Trophoblast cell (in vitro differentiated cells and primary cell): ENCODE measurements at regions not wholly inside any gene's neighbourhood (a gene's known extent, or its start where the extent isn't known, plus 50 kb on each side); places are given as distances from the start of the nearest gene placed in this dataset.

Experiments used
- DNase-seq, 2 donors: peaks; one replicate each; pipeline ENCODE4 v3.0.0-alpha.2; 2016
- H2AFZ ChIP-seq: 2 replicates; pipeline ENCODE4 v1.6.1; 2013; ENCODE audit warnings: low read length, moderate library complexity, mild to moderate bottlenecking; ENCODE audit not compliant: insufficient read depth, poor library complexity
- H2AK5ac ChIP-seq: 2 replicates; pipeline ENCODE4 v1.6.1; 2013; ENCODE audit warnings: mild to moderate bottlenecking, low read length
- H2BK120ac ChIP-seq: 2 replicates; pipeline ENCODE4 v1.6.1; 2013; ENCODE audit warnings: low read length, mild to moderate bottlenecking, moderate library complexity; ENCODE audit not compliant: insufficient read depth, poor library complexity
- H2BK12ac ChIP-seq: 2 replicates; pipeline ENCODE4 v1.6.1; 2013; ENCODE audit warnings: mild to moderate bottlenecking, low read length, moderate library complexity
- H2BK5ac ChIP-seq: 2 replicates; pipeline ENCODE4 v1.6.1; 2013; ENCODE audit warnings: low read length, low read depth, moderate library complexity, mild to moderate bottlenecking; ENCODE audit not compliant: poor library complexity
- H3K14ac ChIP-seq: 2 replicates; pipeline ENCODE4 v1.6.1; 2013; ENCODE audit warnings: mild to moderate bottlenecking, low read length
- H3K18ac ChIP-seq: 2 replicates; pipeline ENCODE4 v1.6.1; 2013; ENCODE audit warnings: mild to moderate bottlenecking, low read length
- H3K23ac ChIP-seq: 2 replicates; pipeline ENCODE4 v1.6.1; 2013; ENCODE audit warnings: low read length
- H3K27ac ChIP-seq: 2 replicates; pipeline ENCODE4 v1.5.1; 2013; ENCODE audit warnings: low read depth, mild to moderate bottlenecking, inconsistent platforms, low read length, moderate library complexity
- H3K27me3 ChIP-seq: 2 replicates; pipeline ENCODE4 v1.6.1; 2013; ENCODE audit warnings: inconsistent platforms, mild to moderate bottlenecking, low read length, moderate library complexity; ENCODE audit not compliant: insufficient read depth
- H3K36me3 ChIP-seq, 2 experiments: 1 replicate in 1 of 2; 2 replicates in 1 of 2; pipeline ENCODE4 v1.6.1; 2013; ENCODE audit warnings: low read length in 2 of 2, mild to moderate bottlenecking in 2 of 2, moderate library complexity in 1 of 2; ENCODE audit not compliant: insufficient read depth in 2 of 2, control insufficient read depth in 1 of 2
- H3K4ac ChIP-seq: 2 replicates; pipeline ENCODE4 v1.6.1; 2013; ENCODE audit warnings: low read depth, mild to moderate bottlenecking, low read length, moderate library complexity
- H3K4me1 ChIP-seq, 2 experiments: 1 replicate in 1 of 2; 2 replicates in 1 of 2; pipeline ENCODE4 v1.6.1; 2013; ENCODE audit warnings: low read length in 2 of 2, mild to moderate bottlenecking in 2 of 2, moderate library complexity in 1 of 2; ENCODE audit not compliant: insufficient read depth in 2 of 2, control insufficient read depth in 1 of 2
- H3K4me2 ChIP-seq: 2 replicates; pipeline ENCODE4 v1.6.1; 2013; ENCODE audit warnings: inconsistent platforms, mild to moderate bottlenecking, low read length, moderate library complexity
- H3K4me3 ChIP-seq: 2 replicates; pipeline ENCODE4 v1.5.1; 2013; ENCODE audit warnings: mild to moderate bottlenecking, low read depth, low read length, inconsistent platforms
- H3K79me1 ChIP-seq: one replicate; pipeline ENCODE4 v1.6.1; 2013; ENCODE audit warnings: low read length
- H3K79me2 ChIP-seq: 2 replicates; pipeline ENCODE4 v1.6.1; 2013; ENCODE audit warnings: low read length, mild to moderate bottlenecking; ENCODE audit not compliant: control insufficient read depth, insufficient read depth, poor library complexity
- H3K9ac ChIP-seq: 2 replicates; pipeline ENCODE4 v1.6.1; 2013; ENCODE audit warnings: mild to moderate bottlenecking, low read length
- H3K9me3 ChIP-seq: 2 replicates; pipeline ENCODE4 v1.6.1; 2013; ENCODE audit warnings: low read depth, mild to moderate bottlenecking, control low read depth, inconsistent platforms, low read length; ENCODE audit not compliant: insufficient read depth
- H4K12ac ChIP-seq: 2 replicates; pipeline ENCODE4 v1.6.1; 2013; ENCODE audit warnings: low read depth, mild to moderate bottlenecking, low read length, moderate library complexity
- H4K8ac ChIP-seq: 2 replicates; pipeline ENCODE4 v1.6.1; 2013; ENCODE audit warnings: low read depth, mild to moderate bottlenecking, low read length, moderate library complexity
- H4K91ac ChIP-seq: one replicate; pipeline ENCODE4 v1.6.1; 2013; ENCODE audit warnings: low read depth, mild to moderate bottlenecking, low read length, moderate library complexity
- WGBS: extraction: QIAGEN DNeasy Blood & Tissue Kit; methylation state at CpG from one replicate; pipeline ENCODE4 v1.1.7; 2013; ENCODE audit warnings: missing lambda C conversion rate; ENCODE audit not compliant: insufficient read length, insufficient coverage; ENCODE audit errors: extremely low coverage; 5-methylcytosine and 5-hydroxymethylcytosine counted together

GRCh38 chr1:10891091-10891490 is 94.6 kb upstream of the CASZ1 start:
- no peak overlapping the region for H4K12ac ChIP-seq
- no peak overlapping the region for H3K14ac ChIP-seq
- no peak overlapping the region for H3K27ac ChIP-seq
- no peak overlapping the region for H2AK5ac ChIP-seq
- H2BK120ac ChIP-seq = no peak overlapping the region
- H4K91ac ChIP-seq = no peak overlapping the region
- H3K4me1 ChIP-seq = peaks cover 2 to 3% of the 10 kb centered on the region in 2 experiments
- no peak overlapping the region for H3K23ac ChIP-seq
- H4K8ac ChIP-seq = no peak overlapping the region
- no peak overlapping the region for H3K18ac ChIP-seq
- H3K4me2 ChIP-seq = no peak overlapping the region
- no peak overlapping the region for H2BK12ac ChIP-seq
- H3K4ac ChIP-seq = no peak overlapping the region
- no peaks in the 10 kb centered on the region for H3K36me3 ChIP-seq
- H2AFZ ChIP-seq = no peak overlapping the region
- H2BK5ac ChIP-seq = no peak overlapping the region
- H3K27me3 ChIP-seq = peaks cover 13% of the 10 kb centered on the region
- WGBS = no CpG with 5 or more reads among the region's 4 CpGs
- no peaks in the 10 kb centered on the region for H3K79me1 ChIP-seq
- H3K79me2 ChIP-seq = no peaks in the 10 kb centered on the region
- DNase-seq = peak; percentile 82
- H3K4me3 ChIP-seq = no peak overlapping the region
- H3K9me3 ChIP-seq = no peaks in the 10 kb centered on the region
- no peak overlapping the region for H3K9ac ChIP-seq

DNA sequence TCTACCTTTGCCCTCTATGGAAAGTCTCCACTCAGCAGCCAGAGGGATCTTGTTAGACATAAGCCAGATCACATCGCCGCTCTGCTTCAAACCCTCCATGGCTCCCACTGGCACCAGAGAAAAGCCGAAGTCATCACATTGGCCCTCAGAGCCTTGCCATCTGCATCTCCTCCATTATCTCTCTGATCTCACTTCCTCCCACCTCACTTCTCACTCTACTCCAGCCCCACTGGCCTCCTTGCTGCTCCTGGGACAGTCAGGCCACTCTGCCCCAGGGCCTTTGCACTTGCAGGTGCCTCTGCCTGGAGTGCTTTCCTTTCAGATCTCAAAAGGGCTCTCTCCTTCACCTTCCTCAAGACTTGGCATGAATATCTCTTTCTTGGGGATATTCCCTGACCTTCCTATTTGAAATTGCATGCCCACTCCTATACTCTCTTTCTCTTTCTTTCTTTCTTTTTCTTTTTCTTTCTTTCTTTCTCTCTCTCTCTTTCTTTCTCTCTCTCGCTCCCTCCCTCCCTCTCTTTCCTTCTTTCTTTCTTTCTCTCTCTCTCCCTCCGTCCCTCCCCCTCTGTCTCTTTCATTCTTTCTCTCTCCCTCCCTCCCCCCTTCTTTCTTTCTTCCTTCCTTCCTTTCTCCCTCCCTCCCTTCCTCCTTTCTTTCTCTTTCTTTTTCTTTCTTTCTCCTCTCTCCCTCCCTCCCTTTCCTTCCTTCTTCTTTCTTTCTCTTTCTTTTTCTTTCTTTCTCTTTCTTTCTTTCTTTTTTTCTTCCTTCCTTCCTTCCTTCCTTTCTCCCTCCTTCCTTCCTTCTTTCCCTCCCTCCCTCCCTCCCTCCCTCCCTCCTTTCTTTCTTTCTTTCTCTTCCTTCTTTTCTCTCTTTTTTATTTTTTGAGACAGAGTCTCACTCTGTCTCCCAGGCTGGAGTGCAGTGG is 96.0 kb upstream of the CASZ1 start:
- H3K4me2 ChIP-seq = no peak overlapping the region
- H3K18ac ChIP-seq = no peak overlapping the region
- H2BK120ac ChIP-seq = no peak overlapping the region
- H3K14ac ChIP-seq = no peak overlapping the region
- H3K9me3 ChIP-seq = no peaks in the 10 kb centered on the region
- peaks cover 13% of the 10 kb centered on the region for H3K27me3 ChIP-seq
- no peak overlapping the region for H2BK12ac ChIP-seq
- H3K4ac ChIP-seq = no peak overlapping the region
- no peak overlapping the region for H4K8ac ChIP-seq
- H2BK5ac ChIP-seq = no peak overlapping the region
- peaks cover 2 to 3% of the 10 kb centered on the region in 2 experiments for H3K4me1 ChIP-seq
- H2AK5ac ChIP-seq = no peak overlapping the region
- H3K36me3 ChIP-seq = no peaks in the 10 kb centered on the region
- H4K12ac ChIP-seq = no peak overlapping the region
- H3K27ac ChIP-seq = no peak overlapping the region
- H2AFZ ChIP-seq = no peak overlapping the region
- peak in 1 of 2 donors; percentile 38 for DNase-seq
- H3K23ac ChIP-seq = no peak overlapping the region
- no peak overlapping the region for H3K9ac ChIP-seq
- H3K4me3 ChIP-seq = no peak overlapping the region
- 83% methylated on average over 1 of the region's 5 CpGs for WGBS
- no peaks in the 10 kb centered on the region for H3K79me1 ChIP-seq
- H3K79me2 ChIP-seq = no peaks in the 10 kb centered on the region
- H4K91ac ChIP-seq = no peak overlapping the region

DNA sequence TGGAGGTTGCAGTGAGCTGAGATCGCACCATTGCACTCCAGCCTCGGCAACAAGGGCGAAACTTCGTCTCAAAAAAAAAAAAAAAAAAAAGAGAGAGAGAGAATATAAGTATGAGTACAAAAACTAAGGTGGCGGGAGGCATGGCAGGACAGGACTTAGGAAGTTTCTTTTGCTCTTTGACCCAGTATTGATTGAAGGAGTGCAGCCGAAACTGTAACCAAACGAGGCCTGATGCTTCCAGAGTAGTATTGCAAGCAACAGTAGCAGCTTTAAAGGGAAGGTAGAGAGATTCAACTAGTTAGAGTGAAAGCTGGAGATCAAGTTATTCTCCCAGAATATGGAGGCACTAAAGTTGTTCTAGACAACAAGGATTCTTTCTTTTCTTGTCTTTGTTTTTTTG is 99.2 kb upstream of the CASZ1 start:
- Histone ChIP-seq H3K4me1 (peaks cover 6 to 7% of the 10 kb centered on the region in 2 experiments), H2BK5ac (no peak overlapping the region), H3K36me3 (no peaks in the 10 kb centered on the region), H2AK5ac (no peak overlapping the region), H2BK12ac (no peak overlapping the region), H2BK120ac (no peak overlapping the region), H3K18ac (no peak overlapping the region), H3K4ac (no peak overlapping the region), H3K9ac (no peak overlapping the region), H3K27ac (no peak overlapping the region), H3K79me2 (no peaks in the 10 kb centered on the region), H3K23ac (no peak overlapping the region), H3K27me3 (no peaks in the 10 kb centered on the region), H3K79me1 (peaks cover 2% of the 10 kb centered on the region), H3K4me3 (no peak overlapping the region), H4K8ac (no peak overlapping the region), H4K91ac (no peak overlapping the region), H4K12ac (no peak overlapping the region), H3K14ac (no peak overlapping the region), H3K9me3 (no peaks in the 10 kb centered on the region), H2AFZ (no peak overlapping the region), H3K4me2 (no peak overlapping the region)
- WGBS = no CpG with 5 or more reads among the region's 7 CpGs
- no peak for DNase-seq

GRCh38 chr1:10896673-10897072 is 100.2 kb upstream of the CASZ1 start:
- no peak overlapping the region for H2BK120ac ChIP-seq
- peaks cover 7% of the 10 kb centered on the region for H3K79me1 ChIP-seq
- no peak overlapping the region for H2AFZ ChIP-seq
- no peak overlapping the region for H2BK5ac ChIP-seq
- no peak overlapping the region for H3K4me2 ChIP-seq
- H3K36me3 ChIP-seq = no peaks in the 10 kb centered on the region
- no peak overlapping the region for H3K27ac ChIP-seq
- H3K4me1 ChIP-seq = peaks cover 15 to 17% of the 10 kb centered on the region in 2 experiments
- H2BK12ac ChIP-seq = no peak overlapping the region
- WGBS = no CpG with 5 or more reads among the region's 5 CpGs
- H3K9me3 ChIP-seq = no peaks in the 10 kb centered on the region
- no peak overlapping the region for H4K12ac ChIP-seq
- no peak overlapping the region for H3K23ac ChIP-seq
- no peak overlapping the region for H3K14ac ChIP-seq
- H3K79me2 ChIP-seq = peaks cover 2% of the 10 kb centered on the region
- H4K8ac ChIP-seq = no peak overlapping the region
- no peak overlapping the region for H3K4me3 ChIP-seq
- H3K18ac ChIP-seq = no peak overlapping the region
- DNase-seq = no peak
- H3K9ac ChIP-seq = no peak overlapping the region
- no peak overlapping the region for H3K4ac ChIP-seq
- H4K91ac ChIP-seq = no peak overlapping the region
- H3K27me3 ChIP-seq = no peaks in the 10 kb centered on the region
- H2AK5ac ChIP-seq = no peak overlapping the region
